Calu3 (cell line): ENCODE measurements at regions not wholly inside any gene's neighbourhood (a gene's known extent, or its start where the extent isn't known, plus 50 kb on each side); places are given as distances from the start of the nearest gene placed in this dataset.

Experiments
- BruUV-seq: library from RNA; stranded (reverse); fragments of 400-500 nt; replicated peaks from 2 replicates; lab custom pipeline; 2021; lab: Mats Ljungman, UMichigan
- CTCF ChIA-PET: fragments of 300-600 bp; sonication (Branson Sonifier 250); formaldehyde crosslinking; loops from one replicate; lab custom pipeline; 2022; ENCODE audit warnings: antibody characterized with exemption; lab: Charles Lee
- DNase-seq: peaks from one replicate; pipeline ENCODE4 v3.0.0; 2022
- H3K27ac Mint-ChIP-seq: one replicate; pipeline ENCODE4 v1.8.0; 2022; ENCODE audit warnings: mixed read lengths; ENCODE audit not compliant: unreplicated experiment
- H3K27me3 Mint-ChIP-seq: one replicate; pipeline ENCODE4 v1.8.0; 2022; ENCODE audit warnings: mixed read lengths; ENCODE audit not compliant: unreplicated experiment
- H3K36me3 Mint-ChIP-seq: one replicate; pipeline ENCODE4 v1.8.0; 2022; ENCODE audit warnings: mild to moderate bottlenecking, moderate library complexity, mixed read lengths; ENCODE audit not compliant: insufficient read depth, unreplicated experiment
- H3K4me1 Mint-ChIP-seq: one replicate; pipeline ENCODE4 v1.8.0; 2022; ENCODE audit warnings: mild to moderate bottlenecking, low read depth, mixed read lengths; ENCODE audit not compliant: unreplicated experiment
- H3K4me3 Mint-ChIP-seq: one replicate; pipeline ENCODE4 v1.8.0; 2022; ENCODE audit warnings: mild to moderate bottlenecking, low read depth, moderate library complexity, mixed read lengths; ENCODE audit not compliant: unreplicated experiment
- H3K9me3 Mint-ChIP-seq: one replicate; pipeline ENCODE4 v1.8.0; 2022; ENCODE audit warnings: low read depth, mixed read lengths; ENCODE audit not compliant: unreplicated experiment
- CTCF ChIP-seq: fragments of 200-600 bp; IDR thresholded peaks from one replicate; pipeline ENCODE4 v1.8.0; 2022; ENCODE audit warnings: antibody characterized with exemption; ENCODE audit not compliant: unreplicated experiment
- intact Hi-C: fragments of 100-400 bp; cut with micrococcal nuclease; formaldehyde crosslinking; loops from one replicate; pipeline ENCODE4 v1.10.0; 2022; ENCODE audit not compliant: unreplicated experiment

- H3K9me3 Mint-ChIP-seq = peaks cover 2% of the 10 kb centered on the region
- no peaks in the 10 kb centered on the region for H3K4me1 Mint-ChIP-seq
- intact Hi-C loops = no loop called here
- DNase-seq = no peak
- H3K27ac Mint-ChIP-seq = no peak overlapping the region
- no peaks in the 10 kb centered on the region for H3K36me3 Mint-ChIP-seq
- peaks cover 45% of the 10 kb centered on the region for H3K27me3 Mint-ChIP-seq
- no peak for TF ChIP-seq CTCF
- no peak overlapping the region for H3K4me3 Mint-ChIP-seq
- no TSS peak for BruUV-seq
- CTCF ChIA-PET = no interaction called here
Observed at GRCh38 chr17:68714676-68715075, 113.5 kb upstream of the FAM20A start.

- Mint-ChIP-seq H3K27me3 (peaks cover 50% of the 10 kb centered on the region), H3K4me3 (no peak overlapping the region), H3K4me1 (no peaks in the 10 kb centered on the region), H3K36me3 (no peaks in the 10 kb centered on the region), H3K9me3 (peaks cover 2% of the 10 kb centered on the region), H3K27ac (no peak overlapping the region)
- intact Hi-C loops = no loop called here
- no peak for TF ChIP-seq CTCF
- DNase-seq = no peak
- no TSS peak for BruUV-seq
- CTCF ChIA-PET = no interaction called here
Observed at GRCh38 chr17:68711858-68712257, 110.7 kb upstream of the FAM20A start.

GRCh38 chr17:68710976-68711375 is 109.8 kb upstream of the FAM20A start:
- no peak for TF ChIP-seq CTCF
- intact Hi-C loops = no loop called here
- Mint-ChIP-seq H3K9me3 (peaks cover 2% of the 10 kb centered on the region), H3K4me3 (no peak overlapping the region), H3K36me3 (no peaks in the 10 kb centered on the region), H3K27me3 (peaks cover 59% of the 10 kb centered on the region), H3K4me1 (no peaks in the 10 kb centered on the region), H3K27ac (no peak overlapping the region)
- no peak for DNase-seq
- CTCF ChIA-PET = no interaction called here
- no TSS peak for BruUV-seq

GRCh38 chr17:68710035-68710780 is 109.0 kb upstream of the FAM20A start:
- no peak overlapping the region for H3K27ac Mint-ChIP-seq
- no peaks in the 10 kb centered on the region for H3K4me1 Mint-ChIP-seq
- CTCF ChIA-PET = no interaction called here
- H3K36me3 Mint-ChIP-seq = no peaks in the 10 kb centered on the region
- no peak for TF ChIP-seq CTCF
- intact Hi-C loops = no loop called here
- H3K9me3 Mint-ChIP-seq = peaks cover 2% of the 10 kb centered on the region
- H3K4me3 Mint-ChIP-seq = no peak overlapping the region
- H3K27me3 Mint-ChIP-seq = peaks cover 66% of the 10 kb centered on the region
- DNase-seq = no peak
- BruUV-seq = no TSS peak
